C4-2B (cell line): ENCODE measurements at regions not wholly inside any gene's neighbourhood (a gene's known extent, or its start where the extent isn't known, plus 50 kb on each side); places are given as distances from the start of the nearest gene placed in this dataset.

Experiments used
- CTCF ChIP-seq: fragments of 450-650 bp; conservative IDR thresholded peaks from 2 replicates; pipeline ENCODE4 v1.5.1; 2017; ENCODE audit warnings: mild to moderate bottlenecking
- ZFX ChIP-seq: fragments of 450-650 bp; IDR thresholded peaks from 2 replicates; pipeline ENCODE4 v1.6.1; 2017

- TF ChIP-seq CTCF = no peak
- no peak for TF ChIP-seq ZFX
These were observed 1046.2 kb downstream of the KCNT2 start for GRCh38 chr1:195562074-195562473.
